ENCODE measurements at regions not wholly inside any gene's neighbourhood (a gene's known extent, or its start where the extent isn't known, plus 50 kb on each side); places are given as distances from the start of the nearest gene placed in this dataset.

- Histone ChIP-seq H2BK5ac (ENCODE audit: low read depth, low read length, poor library complexity, severe bottlenecking) (no peak overlapping the region), H2BK20ac (ENCODE audit: low read depth, low read length) (no peak overlapping the region), H4K20me1 (ENCODE audit: insufficient read depth, low read length) (no peaks in the 10 kb centered on the region), H2AK5ac (ENCODE audit: low read depth, low read length) (no peak overlapping the region), H4K8ac (ENCODE audit: low read depth in 2 of 2, low read length in 2 of 2) (no peak overlapping the region), H3K79me1 (ENCODE audit: low read depth in 1 of 2, low read length in 2 of 2) (no peaks in the 10 kb centered on the region), H3K56ac (ENCODE audit: extremely low read depth, insufficient read depth, low read length) (no peak overlapping the region), H3K14ac (replicated peaks; ENCODE audit: low read depth, low read length) (no peak overlapping the region), H3K27ac (ENCODE audit: insufficient read depth, low read length) (no peak overlapping the region), H3K9me3 (ENCODE audit: control insufficient read depth, insufficient read depth, low read length) (0 out of 2 replicates have a peak, but pooled peaks cover 7% of the 10 kb centered on the region), H2AFZ (replicated peaks; ENCODE audit: low read length, poor library complexity) (no peak overlapping the region), H3K4me3 (ENCODE audit: insufficient read depth, low read depth, low read length) (no peak overlapping the region), H4K91ac (ENCODE audit: insufficient read depth, low read depth, low read length) (no peak overlapping the region), H2AK9ac (replicated peaks; ENCODE audit: low read depth, low read length, poor library complexity) (no peak overlapping the region), H3K4me2 (ENCODE audit: low read depth, low read length) (no peak overlapping the region), H3K23ac (ENCODE audit: low read depth, low read length) (no peak overlapping the region), H3K36me3 (ENCODE audit: control insufficient read depth, insufficient read depth, low read length) (no peaks in the 10 kb centered on the region), H3K4ac (ENCODE audit: low read depth, low read length) (no peak overlapping the region), H3K9ac (ENCODE audit: low read depth, low read length) (no peak overlapping the region), H3K18ac (ENCODE audit: low read depth, low read length) (no peak overlapping the region), H2BK120ac (ENCODE audit: low read depth, low read length) (no peak overlapping the region), H3K4me1 (ENCODE audit: control insufficient read depth, insufficient read depth, low read length) (no peaks in the 10 kb centered on the region), H3K27me3 (ENCODE audit: control insufficient read depth, insufficient read depth, low read length) (no peaks in the 10 kb centered on the region), H3K9me1 (ENCODE audit: insufficient read depth, low read length) (no peaks in the 10 kb centered on the region), H4K5ac (ENCODE audit: low read depth, low read length) (no peak overlapping the region), H2BK15ac (ENCODE audit: low read depth, low read length) (no peak overlapping the region)
- TF ChIP-seq MAZ (IDR thresholded peaks at IDR 0.05; ENCODE audit: borderline replicate concordance, low read depth, low read length) (no peak), SMC3 (IDR thresholded peaks at IDR 0.05; ENCODE audit: low read depth, low read length) (no peak), BHLHE40 (IDR thresholded peaks at IDR 0.05; ENCODE audit: low read depth, low read length) (no peak), MAFK (IDR thresholded peaks at IDR 0.05; ENCODE audit: low read depth, low read length) (no peak)
- TF ChIP-seq, protein P1, sequence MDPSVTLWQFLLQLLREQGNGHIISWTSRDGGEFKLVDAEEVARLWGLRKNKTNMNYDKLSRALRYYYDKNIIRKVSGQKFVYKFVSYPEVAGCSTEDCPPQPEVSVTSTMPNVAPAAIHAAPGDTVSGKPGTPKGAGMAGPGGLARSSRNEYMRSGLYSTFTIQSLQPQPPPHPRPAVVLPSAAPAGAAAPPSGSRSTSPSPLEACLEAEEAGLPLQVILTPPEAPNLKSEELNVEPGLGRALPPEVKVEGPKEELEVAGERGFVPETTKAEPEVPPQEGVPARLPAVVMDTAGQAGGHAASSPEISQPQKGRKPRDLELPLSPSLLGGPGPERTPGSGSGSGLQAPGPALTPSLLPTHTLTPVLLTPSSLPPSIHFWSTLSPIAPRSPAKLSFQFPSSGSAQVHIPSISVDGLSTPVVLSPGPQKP (IDR thresholded peaks at IDR 0.05; ENCODE audit: borderline replicate concordance, low read depth, low read length) = no peak
- intact Hi-C loops (cut with micrococcal nuclease) (no loop called here), dilution Hi-C loops (cut with HindIII; ENCODE audit: low sequenced_read_pairs, unreplicated experiment) (no loop called here), in situ Hi-C loops (cut with MboI; ENCODE audit: low sequenced_read_pairs) (no loop called here)
- no TSS peak for BruUV-seq (replicated peaks)
- DNase-seq (no peak), ATAC-seq (ENCODE audit: low read depth) (no peak)
- ChIA-PET CTCF (no interaction called here), POLR2A (ENCODE audit: unreplicated experiment) (no interaction called here)
- WGBS, 2 experiments (ENCODE audit: extremely low coverage in 2 of 2, insufficient read length in 1 of 2) = no CpG with 5 or more reads among the region's 4 CpGs
These were observed 891.1 kb upstream of the HS3ST1 start for GRCh38 chr4:12319765-12320164.
